WTC11 (cell line): ENCODE measurements at regions not wholly inside any gene's neighbourhood (a gene's known extent, or its start where the extent isn't known, plus 50 kb on each side); places are given as distances from the start of the nearest gene placed in this dataset.

Source experiments
- ATAC-seq: fragments of 200-7000 bp; cut with Tn5 transposase; 2 replicates; pipeline ENCODE4 v1.10.0; 2021; ENCODE audit warnings: mild to moderate bottlenecking, moderate library complexity
- CTCF ChIA-PET: fragments of 300-600 bp; sonication (Branson Sonifier 250); formaldehyde crosslinking; loops from one replicate; lab custom pipeline; 2021; ENCODE audit warnings: antibody characterized with exemption; lab: Charles Lee
- POLR2A ChIA-PET: fragments of 350-600 bp; sonication (Branson Sonifier 250); formaldehyde crosslinking; loops from one replicate; lab custom pipeline; 2021; ENCODE audit warnings: antibody characterized with exemption; lab: Charles Lee
- DNase-seq: peaks from one replicate; pipeline ENCODE4 v3.0.0; 2021; ENCODE audit warnings: low spot score
- H3K27ac Mint-ChIP-seq: 2 replicates; pipeline ENCODE4 v1.8.0; 2021; ENCODE audit warnings: mixed read lengths
- H3K27me3 Mint-ChIP-seq: 2 replicates; pipeline ENCODE4 v1.8.0; 2021; ENCODE audit warnings: low read depth, mild to moderate bottlenecking, moderate library complexity, mixed read lengths
- H3K36me3 Mint-ChIP-seq: 2 replicates; pipeline ENCODE4 v1.8.0; 2021; ENCODE audit warnings: mixed read lengths
- H3K4me1 Mint-ChIP-seq: 2 replicates; pipeline ENCODE4 v1.8.0; 2022; ENCODE audit warnings: mixed read lengths
- H3K4me3 Mint-ChIP-seq: 2 replicates; pipeline ENCODE4 v1.8.0; 2021; ENCODE audit warnings: mild to moderate bottlenecking, moderate library complexity, mixed read lengths
- H3K9me3 Mint-ChIP-seq: 2 replicates; pipeline ENCODE4 v1.8.0; 2021; ENCODE audit warnings: mixed read lengths
- CBFB ChIP-seq: sonication (generic); formaldehyde crosslinking; IDR thresholded peaks from 2 replicates; pipeline ENCODE4 v1.8.1; 2022; ENCODE audit warnings: mild to moderate bottlenecking, low read depth, missing genetic modification reagents
- ESRRA ChIP-seq: sonication (generic); formaldehyde crosslinking; IDR thresholded peaks from 2 replicates; pipeline ENCODE4 v1.8.1; 2022; ENCODE audit warnings: mild to moderate bottlenecking, missing genetic modification reagents, borderline replicate concordance
- FOXK1 ChIP-seq: sonication (generic); formaldehyde crosslinking; IDR thresholded peaks from 2 replicates; pipeline ENCODE4 v1.8.0; 2022; ENCODE audit warnings: mild to moderate bottlenecking, moderate library complexity, missing genetic modification reagents
- FOXP1 ChIP-seq: sonication (generic); formaldehyde crosslinking; IDR thresholded peaks from 2 replicates; pipeline ENCODE4 v1.8.0; 2022; ENCODE audit warnings: missing genetic modification reagents, mild to moderate bottlenecking, moderate library complexity, borderline replicate concordance
- NFE2L1 ChIP-seq: sonication (generic); formaldehyde crosslinking; IDR thresholded peaks from 2 replicates; pipeline ENCODE4 v1.8.1; 2023; ENCODE audit warnings: missing genetic modification reagents
- NR3C1 ChIP-seq: sonication (generic); formaldehyde crosslinking; conservative IDR thresholded peaks from 2 replicates; pipeline ENCODE4 v1.8.1; 2023; ENCODE audit warnings: low read depth, mild to moderate bottlenecking, missing genetic modification reagents
- RORB ChIP-seq: fragments of 250-450 bp; sonication (Bioruptor Pico); IDR thresholded peaks from 2 replicates; pipeline ENCODE4 v1.9.0; 2021; ENCODE audit warnings: mild to moderate bottlenecking
- SMAD4 ChIP-seq: sonication (generic); formaldehyde crosslinking; IDR thresholded peaks from 2 replicates; pipeline ENCODE4 v1.8.0; 2022; ENCODE audit warnings: mild to moderate bottlenecking, missing genetic modification reagents
- TCF7 ChIP-seq: sonication (generic); formaldehyde crosslinking; IDR thresholded peaks from 2 replicates; pipeline ENCODE4 v1.8.0; 2022; ENCODE audit warnings: mild to moderate bottlenecking, low read depth, missing genetic modification reagents, moderate library complexity
- ZNF121 ChIP-seq: sonication (generic); formaldehyde crosslinking; IDR thresholded peaks from 2 replicates; pipeline ENCODE4 v1.8.0; 2023; ENCODE audit warnings: missing genetic modification reagents
- ZNF219 ChIP-seq: sonication (generic); formaldehyde crosslinking; IDR thresholded peaks from 2 replicates; pipeline ENCODE4 v1.8.0; 2023; ENCODE audit warnings: missing genetic modification reagents, mild to moderate bottlenecking, borderline replicate concordance
- ZNF232 ChIP-seq: sonication (generic); formaldehyde crosslinking; IDR thresholded peaks from 2 replicates; pipeline ENCODE4 v1.8.0; 2022; ENCODE audit warnings: mild to moderate bottlenecking, missing genetic modification reagents
- TF ChIP-seq, protein P1 (sequence below): sonication (generic); formaldehyde crosslinking; IDR thresholded peaks from 2 replicates; pipeline ENCODE4 v1.8.0; 2023; ENCODE audit warnings: mild to moderate bottlenecking, missing genetic modification reagents
- TF ChIP-seq, protein P2 (sequence below): sonication (generic); formaldehyde crosslinking; IDR thresholded peaks from 2 replicates; pipeline ENCODE4 v1.8.0; 2022; ENCODE audit warnings: mild to moderate bottlenecking, missing genetic modification reagents
- TF ChIP-seq, protein P3 (sequence below): fragments of 250-450 bp; sonication (Bioruptor Pico); IDR thresholded peaks from 2 replicates; pipeline ENCODE4 v1.9.0; 2021; ENCODE audit warnings: mild to moderate bottlenecking, borderline replicate concordance
- TF ChIP-seq, protein P4 (sequence below): sonication (generic); formaldehyde crosslinking; IDR thresholded peaks from 2 replicates; pipeline ENCODE4 v1.8.1; 2023; ENCODE audit warnings: mild to moderate bottlenecking, missing genetic modification reagents, moderate library complexity
- TF ChIP-seq, protein P5 (sequence below): fragments of 200-600 bp; IDR thresholded peaks from 2 replicates; pipeline ENCODE4 v1.8.0; 2022; ENCODE audit warnings: antibody characterized with exemption
- TF ChIP-seq, protein P6 (sequence below): sonication (generic); formaldehyde crosslinking; IDR thresholded peaks from 2 replicates; pipeline ENCODE4 v1.8.1; 2023; ENCODE audit warnings: mild to moderate bottlenecking, missing genetic modification reagents, moderate library complexity
- TF ChIP-seq, protein P7 (sequence below): sonication (generic); formaldehyde crosslinking; IDR thresholded peaks from 2 replicates; pipeline ENCODE4 v1.8.0; 2022; ENCODE audit warnings: mild to moderate bottlenecking, missing genetic modification reagents

DNA sequence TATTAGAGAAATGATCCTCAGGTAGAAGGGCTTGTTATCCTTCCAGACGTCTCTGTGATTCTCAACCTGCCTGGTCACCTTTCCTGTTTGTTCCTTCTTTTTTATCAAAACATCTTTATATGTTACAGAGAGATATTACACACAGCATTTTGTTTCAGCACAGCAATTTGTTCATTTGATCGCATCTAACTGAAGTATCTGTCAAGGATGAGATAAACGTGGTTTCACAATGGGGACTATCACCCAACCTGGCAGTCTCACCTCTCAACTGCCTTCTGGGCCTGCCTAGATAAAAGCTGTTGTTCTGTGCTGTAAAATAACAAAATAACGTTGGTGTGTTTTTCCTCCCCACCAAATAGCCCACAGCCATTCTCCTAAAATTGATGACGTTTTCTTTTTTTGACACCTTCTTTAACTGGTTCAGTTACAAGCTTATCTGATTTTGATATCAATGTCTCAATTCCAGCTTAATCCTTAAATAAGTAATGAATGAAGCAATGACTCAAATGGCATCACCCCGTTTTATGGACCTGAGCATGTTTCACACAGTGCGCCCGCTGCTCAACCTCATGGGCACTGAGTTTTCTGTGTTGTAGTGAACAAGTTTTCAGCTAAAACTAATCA, 367.9 kb upstream of the RUNX1 start:
- H3K9me3 Mint-ChIP-seq = peaks cover 29% of the 10 kb centered on the region
- ATAC-seq = no peak
- H3K4me3 Mint-ChIP-seq = no peak overlapping the region
- CTCF ChIA-PET = no interaction called here
- H3K4me1 Mint-ChIP-seq = peaks cover 30% of the 10 kb centered on the region
- H3K27me3 Mint-ChIP-seq = no peaks in the 10 kb centered on the region; the same call in 1 of the 2 replicates
- no peak overlapping the region for H3K27ac Mint-ChIP-seq
- DNase-seq = no peak
- H3K36me3 Mint-ChIP-seq = peaks cover 15% of the 10 kb centered on the region
- POLR2A ChIA-PET = no interaction called here
- TF ChIP-seq, protein P1, sequence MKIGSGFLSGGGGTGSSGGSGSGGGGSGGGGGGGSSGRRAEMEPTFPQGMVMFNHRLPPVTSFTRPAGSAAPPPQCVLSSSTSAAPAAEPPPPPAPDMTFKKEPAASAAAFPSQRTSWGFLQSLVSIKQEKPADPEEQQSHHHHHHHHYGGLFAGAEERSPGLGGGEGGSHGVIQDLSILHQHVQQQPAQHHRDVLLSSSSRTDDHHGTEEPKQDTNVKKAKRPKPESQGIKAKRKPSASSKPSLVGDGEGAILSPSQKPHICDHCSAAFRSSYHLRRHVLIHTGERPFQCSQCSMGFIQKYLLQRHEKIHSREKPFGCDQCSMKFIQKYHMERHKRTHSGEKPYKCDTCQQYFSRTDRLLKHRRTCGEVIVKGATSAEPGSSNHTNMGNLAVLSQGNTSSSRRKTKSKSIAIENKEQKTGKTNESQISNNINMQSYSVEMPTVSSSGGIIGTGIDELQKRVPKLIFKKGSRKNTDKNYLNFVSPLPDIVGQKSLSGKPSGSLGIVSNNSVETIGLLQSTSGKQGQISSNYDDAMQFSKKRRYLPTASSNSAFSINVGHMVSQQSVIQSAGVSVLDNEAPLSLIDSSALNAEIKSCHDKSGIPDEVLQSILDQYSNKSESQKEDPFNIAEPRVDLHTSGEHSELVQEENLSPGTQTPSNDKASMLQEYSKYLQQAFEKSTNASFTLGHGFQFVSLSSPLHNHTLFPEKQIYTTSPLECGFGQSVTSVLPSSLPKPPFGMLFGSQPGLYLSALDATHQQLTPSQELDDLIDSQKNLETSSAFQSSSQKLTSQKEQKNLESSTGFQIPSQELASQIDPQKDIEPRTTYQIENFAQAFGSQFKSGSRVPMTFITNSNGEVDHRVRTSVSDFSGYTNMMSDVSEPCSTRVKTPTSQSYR (CRISPR knock-in tag) = no peak
- no peak for TF ChIP-seq FOXK1 (CRISPR knock-in tag)
- TF ChIP-seq NR3C1 (CRISPR knock-in tag) = no peak
- no peak for TF ChIP-seq ZNF232 (CRISPR knock-in tag)
- TF ChIP-seq, protein P2, sequence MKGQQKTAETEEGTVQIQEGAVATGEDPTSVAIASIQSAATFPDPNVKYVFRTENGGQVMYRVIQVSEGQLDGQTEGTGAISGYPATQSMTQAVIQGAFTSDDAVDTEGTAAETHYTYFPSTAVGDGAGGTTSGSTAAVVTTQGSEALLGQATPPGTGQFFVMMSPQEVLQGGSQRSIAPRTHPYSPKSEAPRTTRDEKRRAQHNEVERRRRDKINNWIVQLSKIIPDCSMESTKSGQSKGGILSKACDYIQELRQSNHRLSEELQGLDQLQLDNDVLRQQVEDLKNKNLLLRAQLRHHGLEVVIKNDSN = no peak
- no peak for TF ChIP-seq ESRRA (CRISPR knock-in tag)

DNA sequence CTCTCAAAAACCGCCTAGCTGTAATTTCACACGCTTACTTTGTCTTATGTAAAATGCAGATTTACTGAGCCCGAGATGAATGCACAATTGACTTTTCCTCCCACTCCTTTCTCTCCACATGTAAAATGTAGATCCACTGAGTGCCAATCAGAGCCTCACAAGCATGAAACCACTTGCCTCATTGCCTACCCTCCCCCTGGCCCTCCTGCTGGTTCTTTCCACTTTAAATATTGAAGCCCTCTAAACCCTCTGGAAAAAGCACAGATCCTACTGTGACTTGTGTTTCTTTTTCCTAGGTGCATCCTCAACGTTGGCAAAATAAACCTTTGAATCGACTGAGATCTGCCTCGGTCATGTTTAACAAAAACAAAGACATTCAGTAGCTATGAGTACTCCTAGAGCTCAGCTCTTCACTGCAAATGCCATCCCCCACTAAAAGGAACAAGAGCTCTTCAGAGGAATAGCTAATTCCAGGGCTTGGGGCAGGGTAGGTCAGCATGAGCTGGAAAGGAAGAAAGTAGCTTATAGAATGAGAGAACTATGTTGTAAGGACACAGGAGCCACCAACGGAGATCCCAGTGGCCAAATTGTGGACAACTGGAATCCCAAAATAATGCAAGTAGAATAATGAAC, 365.5 kb upstream of the RUNX1 start:
- TF ChIP-seq, protein P3, sequence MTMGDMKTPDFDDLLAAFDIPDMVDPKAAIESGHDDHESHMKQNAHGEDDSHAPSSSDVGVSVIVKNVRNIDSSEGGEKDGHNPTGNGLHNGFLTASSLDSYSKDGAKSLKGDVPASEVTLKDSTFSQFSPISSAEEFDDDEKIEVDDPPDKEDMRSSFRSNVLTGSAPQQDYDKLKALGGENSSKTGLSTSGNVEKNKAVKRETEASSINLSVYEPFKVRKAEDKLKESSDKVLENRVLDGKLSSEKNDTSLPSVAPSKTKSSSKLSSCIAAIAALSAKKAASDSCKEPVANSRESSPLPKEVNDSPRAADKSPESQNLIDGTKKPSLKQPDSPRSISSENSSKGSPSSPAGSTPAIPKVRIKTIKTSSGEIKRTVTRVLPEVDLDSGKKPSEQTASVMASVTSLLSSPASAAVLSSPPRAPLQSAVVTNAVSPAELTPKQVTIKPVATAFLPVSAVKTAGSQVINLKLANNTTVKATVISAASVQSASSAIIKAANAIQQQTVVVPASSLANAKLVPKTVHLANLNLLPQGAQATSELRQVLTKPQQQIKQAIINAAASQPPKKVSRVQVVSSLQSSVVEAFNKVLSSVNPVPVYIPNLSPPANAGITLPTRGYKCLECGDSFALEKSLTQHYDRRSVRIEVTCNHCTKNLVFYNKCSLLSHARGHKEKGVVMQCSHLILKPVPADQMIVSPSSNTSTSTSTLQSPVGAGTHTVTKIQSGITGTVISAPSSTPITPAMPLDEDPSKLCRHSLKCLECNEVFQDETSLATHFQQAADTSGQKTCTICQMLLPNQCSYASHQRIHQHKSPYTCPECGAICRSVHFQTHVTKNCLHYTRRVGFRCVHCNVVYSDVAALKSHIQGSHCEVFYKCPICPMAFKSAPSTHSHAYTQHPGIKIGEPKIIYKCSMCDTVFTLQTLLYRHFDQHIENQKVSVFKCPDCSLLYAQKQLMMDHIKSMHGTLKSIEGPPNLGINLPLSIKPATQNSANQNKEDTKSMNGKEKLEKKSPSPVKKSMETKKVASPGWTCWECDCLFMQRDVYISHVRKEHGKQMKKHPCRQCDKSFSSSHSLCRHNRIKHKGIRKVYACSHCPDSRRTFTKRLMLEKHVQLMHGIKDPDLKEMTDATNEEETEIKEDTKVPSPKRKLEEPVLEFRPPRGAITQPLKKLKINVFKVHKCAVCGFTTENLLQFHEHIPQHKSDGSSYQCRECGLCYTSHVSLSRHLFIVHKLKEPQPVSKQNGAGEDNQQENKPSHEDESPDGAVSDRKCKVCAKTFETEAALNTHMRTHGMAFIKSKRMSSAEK (CRISPR knock-in tag) = no peak
- TF ChIP-seq ZNF232 (CRISPR knock-in tag) = 0 out of 2 replicates have a peak, but pooled peaks have one; percentile 75
- TF ChIP-seq, protein P4, sequence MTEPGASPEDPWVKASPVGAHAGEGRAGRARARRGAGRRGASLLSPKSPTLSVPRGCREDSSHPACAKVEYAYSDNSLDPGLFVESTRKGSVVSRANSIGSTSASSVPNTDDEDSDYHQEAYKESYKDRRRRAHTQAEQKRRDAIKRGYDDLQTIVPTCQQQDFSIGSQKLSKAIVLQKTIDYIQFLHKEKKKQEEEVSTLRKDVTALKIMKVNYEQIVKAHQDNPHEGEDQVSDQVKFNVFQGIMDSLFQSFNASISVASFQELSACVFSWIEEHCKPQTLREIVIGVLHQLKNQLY (CRISPR knock-in tag) = no peak
- no peak for TF ChIP-seq CBFB (CRISPR knock-in tag)
- TF ChIP-seq, all 79 proteins: peak for 1
- peak overlapping the region; percentile 63 for H3K27ac Mint-ChIP-seq
- H3K36me3 Mint-ChIP-seq = no peaks in the 10 kb centered on the region; the same call in 1 of the 2 replicates
- H3K9me3 Mint-ChIP-seq = peaks cover 15% of the 10 kb centered on the region
- peaks cover 30% of the 10 kb centered on the region for H3K4me1 Mint-ChIP-seq
- ChIA-PET POLR2A (no interaction called here), CTCF (interaction anchor here (1.5 kb wide), 1 partner anchor 669 kb away, joined by 6 read pairs; no protein-coding TSS in a partner anchor)
- H3K4me3 Mint-ChIP-seq = no peak overlapping the region
- no peaks in the 10 kb centered on the region; the same call in 1 of the 2 replicates for H3K27me3 Mint-ChIP-seq
- DNase-seq (no peak), ATAC-seq (peak; percentile 59)

DNA sequence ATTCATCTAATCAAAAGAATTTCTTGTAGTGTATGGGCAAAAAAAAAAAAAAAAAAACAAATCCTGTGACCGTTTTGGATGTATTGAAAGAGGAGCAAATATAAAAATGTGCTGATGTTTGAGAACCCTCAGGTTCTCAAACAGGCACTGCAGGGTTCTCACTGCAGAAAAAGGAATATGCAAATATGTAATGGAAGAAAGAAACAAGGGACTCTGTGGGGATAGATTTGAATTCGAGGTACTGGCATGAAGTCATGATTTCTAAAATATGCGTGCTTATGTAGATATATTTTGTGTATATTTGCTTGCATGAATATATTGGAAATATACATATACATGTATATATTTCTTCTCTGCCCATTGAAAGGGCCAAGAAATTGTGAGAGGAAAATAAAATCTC, 365.0 kb upstream of the RUNX1 start:
- Mint-ChIP-seq H3K36me3 (no peaks in the 10 kb centered on the region; the same call in 1 of the 2 replicates), H3K4me3 (no peak overlapping the region), H3K4me1 (peaks cover 30% of the 10 kb centered on the region), H3K27ac (peak overlapping the region; percentile 42; the same call in 1 of the 2 replicates), H3K9me3 (peaks cover 14% of the 10 kb centered on the region), H3K27me3 (no peaks in the 10 kb centered on the region; the same call in 1 of the 2 replicates)
- CTCF ChIA-PET = interaction anchor here (1.5 kb wide), 1 partner anchor 669 kb away, joined by 6 read pairs; no protein-coding TSS in a partner anchor
- POLR2A ChIA-PET = no interaction called here
- DNase-seq (no peak), ATAC-seq (no peak)
- TF ChIP-seq FOXP1 (CRISPR knock-in tag) (no peak), NFE2L1 (CRISPR knock-in tag) (no peak), ZNF219 (CRISPR knock-in tag) (no peak), ZNF121 (no peak), TCF7 (CRISPR knock-in tag) (no peak), RORB (CRISPR knock-in tag) (no peak), SMAD4 (CRISPR knock-in tag) (no peak)
- TF ChIP-seq, protein P5, sequence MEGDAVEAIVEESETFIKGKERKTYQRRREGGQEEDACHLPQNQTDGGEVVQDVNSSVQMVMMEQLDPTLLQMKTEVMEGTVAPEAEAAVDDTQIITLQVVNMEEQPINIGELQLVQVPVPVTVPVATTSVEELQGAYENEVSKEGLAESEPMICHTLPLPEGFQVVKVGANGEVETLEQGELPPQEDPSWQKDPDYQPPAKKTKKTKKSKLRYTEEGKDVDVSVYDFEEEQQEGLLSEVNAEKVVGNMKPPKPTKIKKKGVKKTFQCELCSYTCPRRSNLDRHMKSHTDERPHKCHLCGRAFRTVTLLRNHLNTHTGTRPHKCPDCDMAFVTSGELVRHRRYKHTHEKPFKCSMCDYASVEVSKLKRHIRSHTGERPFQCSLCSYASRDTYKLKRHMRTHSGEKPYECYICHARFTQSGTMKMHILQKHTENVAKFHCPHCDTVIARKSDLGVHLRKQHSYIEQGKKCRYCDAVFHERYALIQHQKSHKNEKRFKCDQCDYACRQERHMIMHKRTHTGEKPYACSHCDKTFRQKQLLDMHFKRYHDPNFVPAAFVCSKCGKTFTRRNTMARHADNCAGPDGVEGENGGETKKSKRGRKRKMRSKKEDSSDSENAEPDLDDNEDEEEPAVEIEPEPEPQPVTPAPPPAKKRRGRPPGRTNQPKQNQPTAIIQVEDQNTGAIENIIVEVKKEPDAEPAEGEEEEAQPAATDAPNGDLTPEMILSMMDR = no peak
- TF ChIP-seq, protein P6, sequence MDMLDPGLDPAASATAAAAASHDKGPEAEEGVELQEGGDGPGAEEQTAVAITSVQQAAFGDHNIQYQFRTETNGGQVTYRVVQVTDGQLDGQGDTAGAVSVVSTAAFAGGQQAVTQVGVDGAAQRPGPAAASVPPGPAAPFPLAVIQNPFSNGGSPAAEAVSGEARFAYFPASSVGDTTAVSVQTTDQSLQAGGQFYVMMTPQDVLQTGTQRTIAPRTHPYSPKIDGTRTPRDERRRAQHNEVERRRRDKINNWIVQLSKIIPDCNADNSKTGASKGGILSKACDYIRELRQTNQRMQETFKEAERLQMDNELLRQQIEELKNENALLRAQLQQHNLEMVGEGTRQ (CRISPR knock-in tag) = no peak
- TF ChIP-seq, protein P7, sequence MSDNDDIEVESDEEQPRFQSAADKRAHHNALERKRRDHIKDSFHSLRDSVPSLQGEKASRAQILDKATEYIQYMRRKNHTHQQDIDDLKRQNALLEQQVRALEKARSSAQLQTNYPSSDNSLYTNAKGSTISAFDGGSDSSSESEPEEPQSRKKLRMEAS (CRISPR knock-in tag) = no peak
